K562 (cell line): ENCODE measurements at regions not wholly inside any gene's neighbourhood (a gene's known extent, or its start where the extent isn't known, plus 50 kb on each side); places are given as distances from the start of the nearest gene placed in this dataset.

ENCODE experiments used
- ATAC-seq: fragments of 200-7000 bp; cut with Tn5 transposase; 3 replicates; pipeline ENCODE4 v1.9.1; 2020; ENCODE audit warnings: moderate library complexity
- BruUV-seq: library from RNA; stranded (reverse); fragments of 400-500 nt; replicated peaks from 2 replicates; lab custom pipeline; 2021; lab: Mats Ljungman, UMichigan
- CTCF ChIA-PET: fragments of 300-600 bp; formaldehyde crosslinking; extraction: SDS; loops from one replicate; lab custom pipeline; 2021; ENCODE audit warnings: low intra/inter-chr PET ratio; lab: Yijun Ruan, JAX
- POLR2A ChIA-PET: fragments of 300-600, 350-650 bp; sonication (Branson Sonifier 250); formaldehyde crosslinking; extraction: SDS; loops from one replicate; lab custom pipeline; 2021; ENCODE audit warnings: antibody characterized with exemption, inconsistent platforms; lab: Yijun Ruan, JAX
- DNase-seq, 4 experiments: peaks; one replicate each; pipeline versions ENCODE4 v3.0.0 to v3.0.0-alpha.2; 2011 to 2018; ENCODE audit warnings: low spot score in 3 of 4, mixed read lengths in 3 of 4; ENCODE audit errors: extremely low read depth in 1 of 4
- FAIRE-seq: peaks from 2 replicates; lab custom pipeline; 2011; peaks lifted over from hg19 to GRCh38; lab: Jason Lieb, UNC
- H2AFZ ChIP-seq: 2 replicates; pipeline ENCODE4 v1.6.0; 2011; ENCODE audit warnings: low read depth, low read length, control low read depth, inconsistent platforms
- H3K27ac ChIP-seq: fragments of 200-600 bp; 3 replicates; pipeline ENCODE4 v1.8.0; 2011; ENCODE audit warnings: low read depth, mild to moderate bottlenecking, control low read depth, inconsistent platforms, low read length, moderate library complexity, mixed read lengths; ENCODE audit errors: extremely low read depth
- H3K27me3 ChIP-seq, 2 experiments: fragments of 300-600 bp in 1 of 2; 2 replicates in 1 of 2; 3 replicates in 1 of 2; pipeline versions ENCODE4 v1.6.0 to v1.8.0; 2011; ENCODE audit warnings: inconsistent platforms in 2 of 2, low read length in 2 of 2, mild to moderate bottlenecking in 1 of 2, mixed read lengths in 1 of 2, moderate library complexity in 1 of 2; ENCODE audit not compliant: control insufficient read depth in 2 of 2, insufficient read depth in 2 of 2
- H3K36me3 ChIP-seq: fragments of 300-600 bp; 3 replicates; pipeline ENCODE4 v1.8.0; 2011; ENCODE audit warnings: mild to moderate bottlenecking, low read length, inconsistent platforms; ENCODE audit not compliant: control insufficient read depth, insufficient read depth
- H3K4me1 ChIP-seq, 2 experiments: fragments of 200-600 bp in 1 of 2; replicated peaks in 1 of 2; 2 replicates in 1 of 2; 3 replicates in 1 of 2; pipeline versions ENCODE4 v1.5.1 to v1.8.0; 2011; ENCODE audit warnings: inconsistent platforms in 2 of 2, low read length in 2 of 2, mild to moderate bottlenecking in 1 of 2, mixed read lengths in 1 of 2, moderate library complexity in 1 of 2; ENCODE audit not compliant: control insufficient read depth in 2 of 2, insufficient read depth in 2 of 2
- H3K4me2 ChIP-seq: 2 replicates; pipeline ENCODE4 v1.6.1; 2011; ENCODE audit warnings: low read length, control low read depth, inconsistent platforms, mixed read lengths; ENCODE audit not compliant: insufficient read depth
- H3K4me3 ChIP-seq: fragments of 200-600 bp; sonication (generic), shearing (Covaris generic); 2 replicates; pipeline ENCODE4 v1.5.1; 2016; ENCODE audit warnings: control low read depth, inconsistent platforms
- H3K79me2 ChIP-seq: fragments of 200-600 bp; 3 replicates; pipeline ENCODE4 v1.8.0; 2011; ENCODE audit warnings: low read length, inconsistent platforms; ENCODE audit not compliant: control insufficient read depth, insufficient read depth
- H3K9ac ChIP-seq, 2 experiments: 2 replicates each; pipeline versions ENCODE4 v1.6.0 to v1.6.1; 2011; ENCODE audit warnings: low read depth in 2 of 2, low read length in 2 of 2, control low read depth in 1 of 2, inconsistent platforms in 1 of 2, mild to moderate bottlenecking in 1 of 2, mixed read lengths in 1 of 2; ENCODE audit not compliant: insufficient read depth in 1 of 2
- H3K9me1 ChIP-seq: one replicate; pipeline ENCODE4 v1.6.0; 2011; ENCODE audit warnings: inconsistent platforms, mild to moderate bottlenecking, low read length, moderate library complexity; ENCODE audit not compliant: control insufficient read depth, insufficient read depth
- H3K9me3 ChIP-seq: replicated peaks from 2 replicates; pipeline ENCODE4 v1.5.1; 2011; ENCODE audit warnings: low read depth, low read length, inconsistent platforms; ENCODE audit not compliant: control insufficient read depth, insufficient read depth
- H4K20me1 ChIP-seq: replicated peaks from 2 replicates; pipeline ENCODE4 v1.6.1; 2011; ENCODE audit warnings: low read length, inconsistent platforms, mixed read lengths; ENCODE audit not compliant: control insufficient read depth, insufficient read depth
- HEY1 ChIP-seq: fragments of 250-450 bp; sonication (Bioruptor Pico); IDR thresholded peaks from 2 replicates; pipeline ENCODE4 v1.5.0; 2020; ENCODE audit warnings: mild to moderate bottlenecking, moderate library complexity, borderline replicate concordance
- KLF1 ChIP-seq: fragments of 450-650 bp; IDR thresholded peaks from 2 replicates; pipeline ENCODE4 v1.6.1; 2016; ENCODE audit warnings: missing genetic modification characterization, missing compliant biosample characterization
- MED1 ChIP-seq: sonication (generic); formaldehyde crosslinking; IDR thresholded peaks from 2 replicates; pipeline ENCODE4 v1.8.1; 2023; ENCODE audit warnings: missing genetic modification reagents, borderline replicate concordance
- MTA3 ChIP-seq: fragments of 450-650 bp; formaldehyde crosslinking; IDR thresholded peaks from 2 replicates; pipeline ENCODE4 v1.6.1; 2017; ENCODE audit warnings: mild to moderate bottlenecking, borderline replicate concordance
- NR2F6 ChIP-seq: fragments of 450-650 bp; formaldehyde crosslinking; IDR thresholded peaks from 2 replicates; pipeline ENCODE4 v1.4.0; 2020; ENCODE audit warnings: mild to moderate bottlenecking
- SP2 ChIP-seq: IDR thresholded peaks from 2 replicates; pipeline ENCODE4 v1.6.1; 2011; ENCODE audit warnings: mild to moderate bottlenecking, low read depth, low read length, moderate library complexity; ENCODE audit not compliant: poor library complexity, severe bottlenecking; ENCODE audit errors: extremely low read depth
- ZC3H11A ChIP-seq: IDR thresholded peaks from 2 replicates; pipeline ENCODE4 v1.6.1; 2012; ENCODE audit warnings: low read depth, low read length, improper control_type of control experiment
- ZNF212 ChIP-seq: fragments of 450-650 bp; formaldehyde crosslinking; IDR thresholded peaks from 2 replicates; pipeline ENCODE4 v1.4.0; 2020; ENCODE audit warnings: mild to moderate bottlenecking
- WGBS: fragments of 100-300 bp; shearing (Covaris generic); methylation state at CpG from one replicate; pipeline ENCODE4 v1.1.6; 2016; ENCODE audit warnings: low coverage, mixed read lengths; ENCODE audit not compliant: insufficient coverage; ENCODE audit errors: missing lambda C conversion rate; 5-methylcytosine and 5-hydroxymethylcytosine counted together
- in situ Hi-C: fragments of 300-500 bp; cut with MboI; formaldehyde crosslinking; loops from 4 replicates; pipeline ENCODE4 v1.15.0; 2018; ENCODE audit warnings: inconsistent platforms, mixed read lengths
- intact Hi-C: fragments of 100-400 bp; cut with micrococcal nuclease; formaldehyde crosslinking; loops from 2 replicates; pipeline ENCODE4 v1.14.2; 2022
- TF ChIP-seq, protein P1 (sequence below), 2 experiments: fragments of 450-650 bp; IDR thresholded peaks; 2 replicates each; pipeline ENCODE4 v1.6.1; 2016

GRCh38 chr13:105365831-105366230, 1169.6 kb downstream of the EFNB2 start:
- CTCF ChIA-PET = no interaction called here
- BruUV-seq = no TSS peak

More at GRCh38 chr13:105365831-105366230, 1169.6 kb downstream of the EFNB2 start:
- no peak for FAIRE-seq
- Histone ChIP-seq H4K20me1 (no peaks in the 10 kb centered on the region), H2AFZ (no peak overlapping the region), H3K9ac (no peak overlapping the region), H3K4me3 (no peak overlapping the region), H3K79me2 (no peaks in the 10 kb centered on the region), H3K4me2 (no peak overlapping the region), H3K36me3 (no peaks in the 10 kb centered on the region), H3K9me3 (no peaks in the 10 kb centered on the region), H3K27me3 (no peaks in the 10 kb centered on the region), H3K27ac (no peak overlapping the region), H3K9me1 (no peaks in the 10 kb centered on the region), H3K4me1 (no peaks in the 10 kb centered on the region)
- TF ChIP-seq SP2 (no peak), MED1 (no peak), MTA3 (no peak), NR2F6 (no peak), ZNF212 (CRISPR knock-in tag) (no peak), HEY1 (no peak), KLF1 (tag) (no peak), ZC3H11A (no peak)
- TF ChIP-seq, protein P1, sequence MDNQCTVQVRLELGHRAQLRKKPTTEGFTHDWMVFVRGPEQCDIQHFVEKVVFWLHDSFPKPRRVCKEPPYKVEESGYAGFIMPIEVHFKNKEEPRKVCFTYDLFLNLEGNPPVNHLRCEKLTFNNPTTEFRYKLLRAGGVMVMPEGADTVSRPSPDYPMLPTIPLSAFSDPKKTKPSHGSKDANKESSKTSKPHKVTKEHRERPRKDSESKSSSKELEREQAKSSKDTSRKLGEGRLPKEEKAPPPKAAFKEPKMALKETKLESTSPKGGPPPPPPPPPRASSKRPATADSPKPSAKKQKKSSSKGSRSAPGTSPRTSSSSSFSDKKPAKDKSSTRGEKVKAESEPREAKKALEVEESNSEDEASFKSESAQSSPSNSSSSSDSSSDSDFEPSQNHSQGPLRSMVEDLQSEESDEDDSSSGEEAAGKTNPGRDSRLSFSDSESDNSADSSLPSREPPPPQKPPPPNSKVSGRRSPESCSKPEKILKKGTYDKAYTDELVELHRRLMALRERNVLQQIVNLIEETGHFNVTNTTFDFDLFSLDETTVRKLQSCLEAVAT (IDR thresholded peaks at IDR 0.05) = no peak
- intact Hi-C loops (no loop called here), in situ Hi-C loops (no loop called here)
- no peak for ATAC-seq
- no peak for DNase-seq
- no CpG with 5 or more reads among the region's 1 CpG for WGBS
- POLR2A ChIA-PET = no interaction called here
